ENCODE measurements at regions not wholly inside any gene's neighbourhood (a gene's known extent, or its start where the extent isn't known, plus 50 kb on each side); places are given as distances from the start of the nearest gene placed in this dataset.

- no peak overlapping the region for H3K27ac ChIP-seq (ENCODE audit: low read depth)
- H2AFZ ChIP-seq, result no peak overlapping the region
- H4K20me1 ChIP-seq (replicated peaks; ENCODE audit: insufficient read depth), result no peaks in the 10 kb centered on the region
- ATAC-seq, result peak; percentile 91
- H3K4me1 ChIP-seq (ENCODE audit: insufficient read depth), result 0 out of 2 replicates have a peak, but pooled peaks cover 2% of the 10 kb centered on the region
- no peaks in the 10 kb centered on the region for H3F3A ChIP-seq (replicated peaks; ENCODE audit: low read depth)
- Mint-ChIP-seq H3K4me3 (no peak overlapping the region), H3K4me1 (peaks cover 16% of the 10 kb centered on the region; the same call in 2 of the 3 replicates), H3K27me3 (ENCODE audit: insufficient read depth, low read depth, poor library complexity) (peaks cover 7% of the 10 kb centered on the region), H3K27ac (no peak overlapping the region), H3K36me3 (ENCODE audit: low read depth) (no peaks in the 10 kb centered on the region), H3K9me3 (no peaks in the 10 kb centered on the region)
- no peak overlapping the region for H3K4me3 ChIP-seq
- DNase-seq (ENCODE audit: low spot score), result peak; percentile 70
- no peaks in the 10 kb centered on the region for H3K9me2 ChIP-seq (ENCODE audit: insufficient read depth)
- no peaks in the 10 kb centered on the region for H3K79me2 ChIP-seq (replicated peaks; ENCODE audit: insufficient read depth)
- no peak for TF ChIP-seq CTCF (conservative IDR thresholded peaks at IDR 0.05; ENCODE audit: low read depth in 2 of 2)
- no peak for TF ChIP-seq CREB1 (CRISPR knock-in tag; IDR thresholded peaks at IDR 0.05; ENCODE audit: low read depth)
- TF ChIP-seq EZH2 (IDR thresholded peaks at IDR 0.05; ENCODE audit: low read depth, unreplicated experiment), result no peak
- TF ChIP-seq REST (IDR thresholded peaks at IDR 0.05; ENCODE audit: unreplicated experiment), result peak; percentile 76
- TF ChIP-seq ZNF462 (CRISPR knock-in tag; IDR thresholded peaks at IDR 0.05), result no peak
- no peaks in the 10 kb centered on the region for H3K36me3 ChIP-seq (ENCODE audit: insufficient read depth)
- H3K4me2 ChIP-seq, result no peak overlapping the region
- H3K27me3 ChIP-seq (ENCODE audit: insufficient read depth), result no peaks in the 10 kb centered on the region
Observed at GRCh38 chr21:33157303-33157702, 72.4 kb upstream of the IFNAR2 start.
